D341Med (cell line): ENCODE measurements at regions not wholly inside any gene's neighbourhood (a gene's known extent, or its start where the extent isn't known, plus 50 kb on each side); places are given as distances from the start of the nearest gene placed in this dataset.

Source experiments
- DNase-seq: peaks from one replicate; pipeline ENCODE4 v3.0.0; 2012; ENCODE audit warnings: low spot score

DNA sequence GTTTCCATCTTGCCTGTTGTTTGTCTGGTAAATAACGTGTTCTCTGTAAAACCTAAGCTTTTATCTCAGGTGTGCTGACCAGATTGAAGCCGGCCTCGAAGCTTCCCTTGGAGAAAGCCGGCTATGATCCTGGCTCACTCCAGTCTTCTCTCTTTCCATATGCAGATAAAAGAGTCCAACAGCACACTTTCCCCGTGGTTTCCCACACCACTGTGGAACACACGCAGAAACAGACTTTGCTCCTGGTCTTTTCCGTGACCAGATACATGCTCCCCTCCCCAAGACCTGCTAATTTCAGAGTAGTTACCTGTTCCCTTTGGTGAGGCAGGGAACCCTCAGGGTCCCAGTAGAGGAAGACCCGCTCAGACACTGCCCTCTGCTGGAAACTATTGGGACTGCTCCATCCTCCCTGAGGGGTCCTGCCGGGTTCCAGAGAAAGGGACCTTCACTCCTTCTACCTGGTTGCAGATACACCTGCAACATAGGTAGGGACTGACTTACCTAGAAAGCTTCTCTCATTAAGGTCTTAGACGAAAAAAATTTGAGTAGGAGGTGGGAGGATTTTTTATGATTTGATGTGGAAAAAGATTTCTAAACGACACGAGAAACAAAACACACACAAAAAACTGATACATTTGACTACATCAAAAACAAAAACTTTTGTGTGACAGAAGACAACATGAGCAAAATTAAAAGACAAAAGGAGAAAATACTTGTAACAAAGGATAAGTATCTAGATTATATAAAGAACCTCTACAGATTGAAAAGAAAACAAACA, 415.4 kb upstream of the CCDC196 start:
- peak; percentile 82 for DNase-seq

DNA sequence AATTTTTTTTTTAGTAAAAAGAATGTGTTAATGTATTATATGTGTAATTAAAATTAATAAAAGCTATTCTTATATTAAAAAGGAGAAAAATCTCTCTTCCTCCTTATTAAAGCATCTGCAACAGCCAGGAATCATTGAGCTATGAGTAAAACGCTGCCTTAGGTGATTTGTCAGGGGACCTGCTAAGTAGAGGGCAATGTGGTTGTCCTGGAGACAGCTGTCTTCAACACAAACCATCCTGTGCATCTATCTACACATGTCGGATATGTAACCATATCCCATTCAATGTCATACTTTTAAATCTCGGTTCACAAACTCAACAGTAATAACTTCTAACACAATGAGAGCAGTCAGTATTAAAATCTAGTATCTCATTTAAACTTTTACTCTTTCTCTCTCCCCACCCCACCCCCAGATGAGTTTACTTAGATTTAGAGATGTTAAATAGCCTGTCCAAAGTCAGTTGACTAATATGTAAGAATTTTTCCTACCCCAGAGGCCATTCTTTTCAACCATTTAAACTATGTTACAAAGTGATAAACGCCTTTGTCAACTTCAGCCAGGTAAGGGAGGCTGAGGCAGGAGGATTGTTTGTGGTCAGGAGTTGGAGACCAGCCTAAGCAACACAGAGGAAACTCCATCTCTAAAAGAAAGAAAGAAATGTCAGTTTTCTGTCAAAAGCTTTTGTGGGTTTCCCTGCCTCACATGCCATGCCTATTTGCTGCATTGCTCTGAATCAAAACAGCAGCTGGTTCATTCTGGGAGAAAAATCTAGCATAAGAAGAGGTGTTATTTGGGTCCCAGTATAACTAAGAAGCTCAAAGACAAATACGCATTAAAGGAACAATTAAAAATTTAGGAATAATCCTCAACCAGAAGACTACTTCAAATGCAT, 413.7 kb upstream of the CCDC196 start:
- DNase-seq: no peak

DNA sequence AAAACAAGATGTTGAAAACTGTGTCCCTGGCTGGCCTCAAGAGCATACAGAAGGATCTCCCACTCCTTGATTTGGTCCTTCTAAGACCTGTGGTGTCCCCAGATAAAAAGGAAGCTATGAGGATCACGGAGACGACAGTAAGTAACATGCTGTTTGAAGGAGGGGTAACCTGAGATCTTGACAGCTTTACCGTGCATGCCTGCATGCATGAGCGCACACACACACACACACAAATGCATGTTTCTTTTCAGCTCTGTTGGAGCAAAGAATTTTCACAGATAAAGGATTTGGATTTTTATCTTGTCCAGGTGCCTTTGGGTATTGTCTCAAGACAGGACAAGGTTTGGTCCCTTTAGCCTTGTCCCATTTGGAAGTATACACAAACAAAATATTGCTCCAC, 411.6 kb upstream of the CCDC196 start:
- no peak for DNase-seq

DNA sequence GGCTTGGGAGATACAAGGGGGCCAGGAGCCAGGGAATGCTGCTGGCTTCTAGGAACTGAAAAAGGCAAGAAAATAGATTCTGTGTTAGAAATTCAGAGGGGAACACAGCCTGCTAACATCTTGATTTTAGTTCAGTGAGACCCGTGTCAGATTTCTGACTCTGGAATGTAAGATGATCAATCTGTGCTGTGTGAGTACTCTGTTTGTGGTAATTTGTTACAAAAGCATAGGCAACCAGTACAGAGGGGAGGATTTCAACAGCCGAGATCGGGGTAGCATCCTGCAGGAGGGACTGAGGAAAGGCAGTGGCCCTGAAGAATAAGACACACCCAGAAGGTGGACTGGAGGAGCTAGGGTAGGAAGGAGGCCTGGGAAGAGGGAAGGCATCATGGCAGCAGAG, 410.0 kb upstream of the CCDC196 start:
- DNase-seq: no peak

DNA sequence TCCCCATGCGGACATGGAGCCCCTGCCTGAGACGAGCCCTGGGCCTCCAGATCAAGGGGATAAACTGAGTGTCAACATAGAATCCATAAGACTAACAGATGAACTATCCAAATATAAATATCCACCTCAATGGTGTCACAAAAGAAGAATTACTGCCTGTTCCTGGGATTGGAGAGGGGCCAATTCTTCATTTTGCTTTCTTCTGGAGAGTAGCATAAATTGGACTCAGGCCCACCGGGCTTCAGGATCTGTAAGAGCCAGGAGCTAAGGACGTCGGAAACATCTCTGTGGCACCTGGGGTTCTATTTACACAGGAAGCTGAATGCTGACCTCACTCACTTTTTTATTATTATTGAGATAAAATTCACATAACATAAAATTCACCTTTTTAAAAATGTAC, 408.2 kb upstream of the CCDC196 start:
- DNase-seq: no peak

DNA sequence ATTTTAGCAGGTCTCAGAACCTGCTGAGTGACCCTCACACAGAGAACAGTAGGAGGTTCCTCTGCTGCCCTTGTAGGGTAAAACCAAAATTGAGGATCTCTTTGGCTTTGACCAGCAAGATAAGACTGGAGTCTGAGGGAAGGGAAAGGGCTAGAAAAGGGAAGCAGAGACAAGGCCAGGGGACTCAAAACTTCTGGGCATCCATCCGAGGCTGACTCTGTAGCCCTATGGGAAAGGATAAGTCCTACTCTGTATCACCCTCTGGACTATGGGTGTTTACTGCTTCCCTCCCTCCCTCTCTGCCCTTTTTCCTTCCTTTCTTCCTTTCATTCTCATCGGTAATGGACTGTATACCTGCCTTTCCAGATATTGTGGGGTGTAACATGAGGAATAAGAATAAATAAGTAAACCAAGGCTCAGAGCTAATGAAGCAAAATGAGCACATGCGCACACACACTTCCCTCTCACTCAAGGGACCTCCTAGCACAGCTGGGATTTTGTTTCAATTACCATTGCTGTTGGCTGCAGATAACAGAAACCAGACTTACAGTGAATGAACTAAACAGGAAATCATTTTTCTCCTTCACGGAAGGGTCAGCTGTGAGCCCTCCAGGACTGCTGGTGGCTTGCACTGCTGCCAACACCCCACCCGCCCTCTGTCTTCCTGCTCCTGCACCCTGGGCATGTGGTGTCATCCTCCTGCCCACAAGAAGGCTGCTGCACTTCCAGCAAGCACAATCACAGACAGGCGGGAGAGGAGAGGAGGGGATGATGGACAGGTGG, 404.4 kb upstream of the CCDC196 start:
- DNase-seq: no peak

DNA sequence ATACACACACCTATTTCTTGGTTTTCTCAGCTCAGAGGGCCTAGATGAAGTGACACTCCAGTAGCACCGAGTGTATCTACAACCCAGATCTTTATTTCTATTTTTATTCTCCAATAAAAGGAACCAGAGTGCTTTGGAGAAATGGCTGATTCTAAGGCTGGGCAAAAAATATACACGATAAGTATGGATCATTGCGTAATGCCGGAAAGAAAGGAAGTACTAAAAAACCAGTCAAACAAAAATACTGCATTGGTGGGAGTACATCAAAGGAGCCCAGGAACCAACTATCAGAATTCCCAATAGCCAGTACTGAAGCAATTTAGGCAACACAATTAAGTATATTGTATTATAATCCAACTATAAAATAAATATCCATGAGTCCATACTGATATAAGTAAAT, 400.9 kb upstream of the CCDC196 start:
- DNase-seq: no peak

DNA sequence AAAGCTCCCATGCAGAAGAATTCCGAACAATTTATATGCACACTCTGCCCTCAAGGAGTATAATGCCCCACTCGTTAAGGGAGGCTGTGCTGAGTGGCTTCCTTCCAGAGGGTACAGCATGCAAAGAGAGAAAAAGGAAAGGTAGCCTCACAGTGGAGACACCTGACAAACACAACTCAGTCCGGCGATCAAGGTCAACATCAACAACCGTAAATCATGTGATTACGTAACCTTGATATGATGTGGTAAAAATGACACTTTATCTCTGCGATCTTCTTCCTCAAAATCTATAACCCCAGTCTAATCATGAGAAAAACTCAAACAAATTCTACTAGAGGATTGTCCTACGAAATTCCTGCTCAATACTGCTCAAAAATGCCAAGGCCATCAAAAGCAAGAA, 400.5 kb upstream of the CCDC196 start:
- no peak for DNase-seq

DNA sequence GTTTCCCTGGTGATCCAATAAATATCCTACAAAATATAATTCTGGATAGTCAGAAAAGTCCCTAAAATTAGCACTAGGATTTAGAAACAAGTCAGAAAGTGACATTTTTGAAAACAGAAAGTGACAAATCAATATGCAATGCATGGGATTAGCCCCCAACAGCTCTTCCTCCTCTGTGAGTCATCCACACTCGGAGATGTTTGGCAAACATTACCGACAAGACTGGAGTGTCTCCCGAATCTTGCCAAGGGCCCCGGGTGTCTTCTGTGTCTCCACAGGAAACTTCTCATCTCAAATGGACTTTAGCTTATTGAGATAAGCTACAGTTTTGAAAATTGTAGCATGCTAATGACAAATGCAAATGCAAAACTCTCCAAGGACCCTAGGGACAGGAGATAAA, 398.9 kb upstream of the CCDC196 start:
- no peak for DNase-seq

DNA sequence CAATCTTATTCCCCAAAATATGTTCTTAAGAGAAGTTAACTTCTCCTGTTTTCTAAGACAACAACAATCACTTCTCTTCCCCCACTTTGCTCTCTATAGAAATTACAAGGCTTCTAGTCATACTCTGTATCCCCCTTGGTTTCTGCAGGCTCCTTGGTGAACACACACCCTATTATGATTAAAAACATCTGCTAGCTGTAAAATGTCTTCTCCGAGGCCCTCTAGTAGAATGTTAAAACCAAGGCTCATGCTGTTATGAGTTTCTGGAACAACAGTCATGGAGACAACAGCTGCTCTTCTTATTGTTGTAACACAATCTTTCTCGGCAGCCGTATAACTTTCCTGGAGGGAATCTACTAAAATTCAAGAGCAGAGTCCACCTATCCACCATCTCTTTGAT, 397.5 kb upstream of the CCDC196 start:
- DNase-seq: no peak

DNA sequence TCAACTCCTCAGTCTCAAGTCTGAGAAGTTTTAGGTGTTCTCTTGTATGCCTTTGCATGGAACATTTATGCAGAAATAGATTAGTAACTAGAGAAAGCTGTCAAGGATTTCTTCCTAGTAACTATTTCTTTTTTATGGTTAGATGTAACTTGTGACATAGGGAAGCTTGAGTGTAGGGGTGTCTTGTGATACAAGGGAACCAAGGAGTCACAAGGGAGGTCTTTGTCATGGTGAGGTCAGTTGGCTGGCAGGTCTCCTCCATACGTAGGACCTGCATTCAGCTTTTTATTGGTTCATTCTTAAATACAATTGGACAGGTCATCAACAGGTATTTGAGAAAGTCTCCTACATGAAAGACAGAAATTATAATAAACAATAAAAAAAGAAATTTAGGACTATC, 394.0 kb upstream of the CCDC196 start:
- no peak for DNase-seq

DNA sequence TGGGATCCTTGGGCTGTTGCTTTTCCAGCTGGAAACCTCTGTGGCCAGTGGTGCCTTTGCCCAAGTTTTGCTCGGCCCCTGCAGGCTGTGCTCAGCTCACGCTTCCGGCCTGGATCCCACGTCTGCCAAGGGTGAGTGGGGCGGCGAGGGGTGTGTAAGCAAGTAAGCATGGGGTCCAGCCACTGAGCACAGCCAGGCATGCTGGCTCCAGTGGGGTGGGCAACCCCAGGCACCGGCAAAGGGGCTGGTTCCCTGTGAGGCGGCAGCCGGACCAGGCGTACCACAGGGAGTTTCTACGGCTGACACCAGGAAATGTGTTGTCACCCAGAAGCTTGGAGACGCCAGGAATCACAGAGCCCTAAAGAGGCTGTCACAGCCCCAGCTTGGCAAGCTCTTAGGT, 393.4 kb upstream of the CCDC196 start:
- DNase-seq: no peak

DNA sequence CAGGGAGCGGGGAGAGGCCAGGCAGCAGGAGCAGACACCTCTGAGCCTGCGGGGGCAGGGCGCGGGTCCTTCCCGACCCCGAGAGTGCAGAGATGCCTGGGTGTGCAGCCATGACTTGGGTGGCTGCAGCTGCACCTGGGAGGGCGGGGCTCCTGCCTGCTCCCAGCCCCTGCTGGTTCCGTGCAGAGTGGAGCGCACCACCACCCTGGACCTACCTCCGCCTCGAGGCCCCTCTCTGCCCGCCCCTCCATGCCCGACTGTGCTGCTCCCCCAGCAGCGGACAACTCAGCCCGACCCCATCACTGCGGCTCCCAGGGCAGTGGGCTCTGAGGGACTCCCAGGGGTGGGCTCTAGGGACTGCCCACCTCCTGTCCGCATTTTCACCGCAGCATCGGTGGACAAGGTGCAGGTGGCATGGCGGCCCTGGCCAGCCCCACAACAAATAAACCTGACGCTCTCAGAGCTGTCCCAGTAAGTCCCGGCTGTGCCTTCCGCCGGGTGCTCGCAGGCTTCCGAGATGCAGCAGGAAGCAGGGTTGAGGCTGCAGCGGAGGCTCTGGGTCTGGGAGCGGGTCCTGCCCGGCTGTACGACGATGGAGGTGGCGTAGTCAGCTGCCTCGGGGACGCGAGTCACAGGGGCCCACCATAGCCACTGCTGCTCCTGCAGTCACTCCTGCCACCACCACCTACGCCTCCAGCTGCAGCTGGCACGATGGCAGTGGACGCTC, 392.0 kb upstream of the CCDC196 start:
- no peak for DNase-seq

DNA sequence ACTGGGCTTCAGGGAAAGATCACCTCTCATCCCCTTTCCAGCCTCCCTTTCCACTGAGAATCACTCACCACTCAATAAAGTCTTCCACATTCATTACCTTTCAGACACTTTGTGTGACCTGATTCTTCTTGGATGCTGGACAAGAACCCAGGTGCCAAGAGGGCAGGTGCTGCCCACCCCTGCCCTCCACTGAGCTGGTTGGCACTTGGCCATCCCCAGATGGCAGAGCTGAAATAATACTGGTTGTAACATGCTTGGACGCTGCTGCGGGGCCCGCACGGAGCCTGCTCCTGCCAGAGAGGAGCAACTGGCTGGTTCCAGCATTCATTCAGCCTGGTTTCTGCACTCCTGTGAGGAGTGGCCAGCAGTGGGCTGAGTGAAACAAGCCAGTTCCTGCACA, 386.7 kb upstream of the CCDC196 start:
- no peak for DNase-seq

DNA sequence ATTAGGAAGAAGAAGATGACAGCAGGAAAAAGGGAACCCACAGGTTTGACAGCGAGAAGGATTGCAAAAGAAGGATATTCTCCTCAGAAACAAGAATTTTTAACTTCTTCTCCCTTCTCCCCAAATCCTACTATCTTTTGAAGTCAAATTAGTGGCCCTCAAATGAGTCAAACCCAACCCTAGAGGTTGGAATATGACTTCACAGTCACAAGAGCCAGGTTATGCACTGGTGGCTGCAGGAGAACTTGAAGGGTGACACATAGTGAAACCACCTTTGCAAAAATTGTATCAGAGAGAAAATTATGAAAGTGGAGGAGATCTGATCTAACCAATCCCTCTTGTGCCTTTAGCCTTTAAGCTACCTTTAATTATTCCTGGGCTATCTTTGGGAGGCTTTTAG, 386.2 kb upstream of the CCDC196 start:
- DNase-seq: no peak

DNA sequence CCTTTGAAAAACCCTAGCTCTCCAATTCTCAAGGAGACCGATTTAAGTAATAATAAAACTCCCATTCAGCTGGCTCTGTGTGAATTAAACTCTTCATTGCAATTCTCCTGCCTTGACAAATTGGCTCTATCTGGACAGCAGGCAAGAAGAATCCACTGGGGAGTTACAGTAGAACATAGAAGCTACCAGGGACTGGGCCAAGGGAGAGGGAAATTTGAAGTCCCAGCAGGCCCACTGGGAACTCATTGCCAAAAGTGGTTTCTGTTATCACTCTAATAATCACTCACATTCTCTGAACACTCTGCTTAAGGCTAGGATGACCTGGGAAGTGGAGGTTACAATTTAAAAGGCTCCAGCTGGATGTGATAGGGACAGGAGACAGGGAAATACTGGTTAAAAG, 384.5 kb upstream of the CCDC196 start:
- no peak for DNase-seq

DNA sequence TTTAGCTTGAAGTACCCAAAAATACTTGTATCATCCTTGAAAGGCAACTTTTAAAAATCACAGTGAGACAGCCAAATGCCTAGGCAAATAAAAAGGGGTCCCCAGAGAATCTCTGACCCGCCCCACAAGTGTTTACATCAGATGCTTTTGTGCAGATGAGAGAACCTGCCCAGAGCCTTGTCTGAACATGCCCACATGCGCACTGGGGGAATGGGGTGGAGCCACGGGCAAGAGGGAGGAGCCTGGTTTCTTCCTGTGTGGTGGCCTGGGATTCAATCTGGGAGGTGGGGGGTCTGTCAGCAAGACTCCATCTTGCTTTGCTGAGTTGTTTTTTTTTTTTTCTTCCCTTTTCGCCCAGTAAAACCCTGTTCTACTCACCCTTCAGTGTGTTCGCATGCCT, 381.7 kb upstream of the CCDC196 start:
- DNase-seq: no peak

DNA sequence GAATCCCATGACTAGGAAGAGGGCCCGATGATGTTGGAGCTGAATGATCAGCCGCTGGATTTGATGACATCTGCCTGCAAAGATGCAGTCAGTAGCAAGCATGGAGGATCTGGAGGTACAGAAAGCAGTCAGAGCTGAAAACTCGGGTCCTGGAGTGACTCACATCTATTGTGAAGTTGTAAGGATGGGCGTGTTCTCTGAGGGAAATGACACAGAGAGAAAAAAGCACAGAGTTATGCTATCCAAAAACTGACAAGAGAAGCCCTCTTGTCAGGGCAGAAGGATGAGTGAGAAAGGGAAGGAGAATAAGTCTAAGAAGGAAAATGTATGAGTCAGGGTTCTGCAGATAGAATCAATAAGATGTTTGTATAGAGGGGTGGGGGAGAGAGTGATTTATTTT, 380.4 kb upstream of the CCDC196 start:
- DNase-seq: no peak

DNA sequence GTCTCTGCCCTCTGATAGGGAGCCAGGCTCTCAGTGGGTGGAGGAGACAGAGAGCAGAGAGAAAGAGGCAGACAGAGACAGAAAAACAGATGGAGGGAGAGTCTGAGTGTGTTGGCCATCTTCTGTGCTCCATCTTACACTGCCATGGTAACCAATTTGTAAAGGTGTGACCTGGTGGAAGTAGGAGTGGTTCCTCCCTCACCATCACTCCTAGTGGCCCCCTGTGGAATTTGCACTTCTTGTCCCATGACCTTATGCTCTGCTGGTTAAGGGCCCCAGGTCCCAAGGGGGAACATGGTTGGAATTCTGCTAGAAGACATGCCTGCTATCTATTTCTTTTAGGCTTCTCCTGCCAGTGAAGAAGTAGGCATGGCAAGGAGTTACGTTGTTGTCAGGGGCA, 376.7 kb upstream of the CCDC196 start:
- no peak for DNase-seq

DNA sequence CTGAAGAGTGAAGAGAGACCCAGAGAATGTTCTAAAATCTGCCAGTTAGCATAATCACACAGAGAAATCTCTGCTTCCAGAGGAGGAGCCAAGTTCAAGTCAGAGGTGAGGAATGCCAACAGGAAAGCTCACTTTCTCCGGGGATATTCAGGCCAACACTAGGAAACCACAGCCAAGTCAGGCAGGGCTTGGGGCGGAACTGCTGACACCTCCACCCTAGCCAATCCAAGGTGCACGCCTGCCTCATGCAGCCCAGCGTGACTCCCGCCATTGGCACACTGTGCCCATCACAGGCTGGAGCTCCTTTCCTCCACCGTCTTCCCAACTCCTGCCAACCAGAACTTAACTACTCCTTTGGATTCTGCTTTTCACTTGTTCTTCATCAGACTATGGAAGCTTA, 374.3 kb upstream of the CCDC196 start:
- DNase-seq: no peak

DNA sequence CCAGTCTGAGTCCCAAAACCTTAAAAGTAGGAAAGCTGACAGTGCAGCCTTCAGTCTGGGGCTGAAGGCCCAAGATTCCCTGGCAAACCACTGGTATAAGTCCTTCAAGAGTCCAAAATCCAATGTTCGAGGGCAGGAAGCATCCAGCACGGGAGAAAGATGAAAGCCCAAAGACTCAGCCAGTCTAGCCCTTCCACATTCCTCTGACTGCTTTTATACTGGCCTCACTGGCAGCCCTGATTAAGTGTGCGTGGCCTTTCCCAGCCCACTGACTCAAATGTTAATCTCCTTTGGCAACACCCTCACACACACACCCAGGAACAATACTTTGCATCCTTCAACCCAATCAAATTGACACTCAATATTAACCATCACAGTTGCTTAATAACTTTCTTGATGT, 372.1 kb upstream of the CCDC196 start:
- DNase-seq: no peak
